ENCODE measurements at regions not wholly inside any gene's neighbourhood (a gene's known extent, or its start where the extent isn't known, plus 50 kb on each side); places are given as distances from the start of the nearest gene placed in this dataset.

DNA sequence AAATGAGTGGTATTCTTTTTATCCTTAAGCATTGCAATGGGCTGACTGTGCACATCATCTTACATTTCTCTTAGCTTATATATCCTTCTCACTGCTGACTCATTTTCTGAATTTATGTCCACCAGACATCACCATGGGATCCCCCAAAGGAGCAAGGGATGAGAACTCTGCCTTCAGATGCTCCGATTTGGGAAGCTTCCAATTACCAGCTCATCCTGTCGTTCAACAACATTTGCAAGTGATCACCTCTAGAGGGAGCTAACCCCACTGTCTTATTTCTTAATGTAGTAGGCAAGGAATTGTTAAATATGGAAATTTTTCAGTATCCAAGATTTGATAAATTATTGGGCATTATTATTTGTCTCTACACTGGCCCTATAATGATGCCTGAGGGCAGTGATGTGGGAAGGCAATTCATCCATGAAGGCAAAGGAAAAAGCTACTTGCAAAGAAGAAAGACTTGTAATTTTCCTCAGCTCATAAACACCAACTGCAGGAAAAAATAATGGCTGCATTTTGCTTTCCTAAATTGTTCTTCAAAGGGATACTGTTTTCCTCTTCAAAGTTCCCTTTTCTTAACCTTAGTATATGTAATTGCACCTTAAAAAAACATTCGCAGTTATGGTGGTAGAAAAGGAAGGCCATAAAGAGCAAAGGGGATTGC is 102.4 kb upstream of the FSHB start:
- TF ChIP-seq, protein P1, sequence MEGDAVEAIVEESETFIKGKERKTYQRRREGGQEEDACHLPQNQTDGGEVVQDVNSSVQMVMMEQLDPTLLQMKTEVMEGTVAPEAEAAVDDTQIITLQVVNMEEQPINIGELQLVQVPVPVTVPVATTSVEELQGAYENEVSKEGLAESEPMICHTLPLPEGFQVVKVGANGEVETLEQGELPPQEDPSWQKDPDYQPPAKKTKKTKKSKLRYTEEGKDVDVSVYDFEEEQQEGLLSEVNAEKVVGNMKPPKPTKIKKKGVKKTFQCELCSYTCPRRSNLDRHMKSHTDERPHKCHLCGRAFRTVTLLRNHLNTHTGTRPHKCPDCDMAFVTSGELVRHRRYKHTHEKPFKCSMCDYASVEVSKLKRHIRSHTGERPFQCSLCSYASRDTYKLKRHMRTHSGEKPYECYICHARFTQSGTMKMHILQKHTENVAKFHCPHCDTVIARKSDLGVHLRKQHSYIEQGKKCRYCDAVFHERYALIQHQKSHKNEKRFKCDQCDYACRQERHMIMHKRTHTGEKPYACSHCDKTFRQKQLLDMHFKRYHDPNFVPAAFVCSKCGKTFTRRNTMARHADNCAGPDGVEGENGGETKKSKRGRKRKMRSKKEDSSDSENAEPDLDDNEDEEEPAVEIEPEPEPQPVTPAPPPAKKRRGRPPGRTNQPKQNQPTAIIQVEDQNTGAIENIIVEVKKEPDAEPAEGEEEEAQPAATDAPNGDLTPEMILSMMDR (IDR thresholded peaks at IDR 0.05): no peak
- no peak for TF ChIP-seq POLR2A (IDR thresholded peaks at IDR 0.05)
- no peak for TF ChIP-seq EP300 (IDR thresholded peaks at IDR 0.05)
